Neural cell (in vitro differentiated cells): ENCODE measurements at regions not wholly inside any gene's neighbourhood (a gene's known extent, or its start where the extent isn't known, plus 50 kb on each side); places are given as distances from the start of the nearest gene placed in this dataset.

Experiments
- H2AFZ ChIP-seq: fragments of 200-600, 300-800 bp; sonication (generic), shearing (Covaris generic); 2 replicates; pipeline ENCODE4 v1.6.0; 2014; ENCODE audit warnings: low read depth, mild to moderate bottlenecking, antibody characterized with exemption, low read length, moderate library complexity
- H3F3A ChIP-seq: fragments of 200-600 bp; shearing (Covaris generic); 2 replicates; pipeline ENCODE4 v1.6.1; 2016; ENCODE audit warnings: mild to moderate bottlenecking, moderate library complexity, mixed read lengths, antibody characterized with exemption, low read length; ENCODE audit not compliant: insufficient read depth, poor library complexity, severe bottlenecking
- H3K27ac ChIP-seq: fragments of 200-600, 300-800 bp; sonication (generic), shearing (Covaris generic); 2 replicates; pipeline ENCODE4 v1.5.1; 2014; ENCODE audit warnings: mild to moderate bottlenecking, low read length, moderate library complexity
- H3K27me3 ChIP-seq: fragments of 300-800, 200-600 bp; sonication (generic), shearing (Covaris generic); 2 replicates; pipeline ENCODE4 v1.6.0; 2014; ENCODE audit warnings: mild to moderate bottlenecking, low read depth, low read length, moderate library complexity; ENCODE audit not compliant: insufficient read depth
- H3K36me3 ChIP-seq: fragments of 300-800, 200-600 bp; sonication (generic), shearing (Covaris generic); 2 replicates; pipeline ENCODE4 v1.5.1; 2014; ENCODE audit warnings: mild to moderate bottlenecking, antibody characterized with exemption, low read length, moderate library complexity; ENCODE audit not compliant: insufficient read depth
- H3K4me2 ChIP-seq: fragments of 300-800, 200-600 bp; sonication (generic), shearing (Covaris generic); 2 replicates; pipeline ENCODE4 v1.6.0; 2014; ENCODE audit warnings: mild to moderate bottlenecking, low read length
- H3K4me3 ChIP-seq: fragments of 300-800, 200-600 bp; sonication (generic), shearing (Covaris generic); 2 replicates; pipeline ENCODE4 v1.5.1; 2014; ENCODE audit warnings: mild to moderate bottlenecking, low read length, moderate library complexity
- H3K79me2 ChIP-seq: fragments of 200-600 bp; shearing (Covaris generic); replicated peaks from 2 replicates; pipeline ENCODE4 v1.6.0; 2014; ENCODE audit warnings: mild to moderate bottlenecking, low read length, moderate library complexity; ENCODE audit not compliant: insufficient read depth
- H3K9ac ChIP-seq: fragments of 300-800, 200-600 bp; sonication (generic), shearing (Covaris generic); 2 replicates; pipeline ENCODE4 v1.6.1; 2016; ENCODE audit warnings: mild to moderate bottlenecking, low read length, mixed read lengths
- H3K9me2 ChIP-seq: fragments of 200-600 bp; shearing (Covaris generic); 2 replicates; pipeline ENCODE4 v1.6.1; 2016; ENCODE audit warnings: mild to moderate bottlenecking, low read length, mixed read lengths; ENCODE audit not compliant: insufficient read depth
- H3K9me3 ChIP-seq: fragments of 200-600, 300-800 bp; sonication (generic), shearing (Covaris generic); 2 replicates; pipeline ENCODE4 v1.6.1; 2016; ENCODE audit warnings: mild to moderate bottlenecking, mixed run types, low read length, moderate library complexity, mixed read lengths
- H4K20me1 ChIP-seq: fragments of 200-600 bp; shearing (Covaris generic); 2 replicates; pipeline ENCODE4 v1.6.1; 2016; ENCODE audit warnings: mild to moderate bottlenecking, mixed run types; ENCODE audit not compliant: insufficient read depth
- EP300 ChIP-seq: fragments of 450-650 bp; conservative IDR thresholded peaks from 2 replicates; pipeline ENCODE4 v1.6.1; 2014; ENCODE audit warnings: antibody characterized with exemption, mild to moderate bottlenecking, moderate library complexity; ENCODE audit not compliant: poor library complexity, severe bottlenecking
- EZH2 ChIP-seq: fragments of 200-600, 300-800 bp; shearing (Covaris generic), sonication (generic); IDR thresholded peaks from 2 replicates; pipeline ENCODE4 v1.6.1; 2014; ENCODE audit warnings: antibody characterized with exemption, low read length, borderline replicate concordance, mild to moderate bottlenecking; ENCODE audit not compliant: insufficient read depth, poor library complexity, severe bottlenecking
- MXI1 ChIP-seq: fragments of 450-650 bp; conservative IDR thresholded peaks from 2 replicates; pipeline ENCODE4 v1.6.1; 2014; ENCODE audit warnings: antibody characterized with exemption, mild to moderate bottlenecking; ENCODE audit not compliant: poor library complexity, severe bottlenecking
- POLR2AphosphoS5 ChIP-seq: IDR thresholded peaks from 2 replicates; pipeline ENCODE4 v1.6.1; 2012
- RAD21 ChIP-seq: fragments of 450-650 bp; conservative IDR thresholded peaks from 2 replicates; pipeline ENCODE4 v1.6.1; 2014; ENCODE audit warnings: antibody characterized with exemption, mild to moderate bottlenecking, moderate library complexity
- SMC3 ChIP-seq: fragments of 450-650 bp; conservative IDR thresholded peaks from 2 replicates; pipeline ENCODE4 v1.6.1; 2014; ENCODE audit warnings: antibody characterized with exemption, mild to moderate bottlenecking, moderate library complexity; ENCODE audit not compliant: poor library complexity
- TAF1 ChIP-seq: IDR thresholded peaks from 2 replicates; pipeline ENCODE4 v1.6.1; 2012; ENCODE audit warnings: low read depth
- TF ChIP-seq, protein P1 (sequence below): IDR thresholded peaks from 2 replicates; pipeline ENCODE4 v1.6.1; 2012; ENCODE audit warnings: borderline replicate concordance
- TF ChIP-seq, protein P2 (sequence below): fragments of 450-650 bp; IDR thresholded peaks from 2 replicates; pipeline ENCODE4 v1.5.1; 2014; ENCODE audit warnings: antibody characterized with exemption, mild to moderate bottlenecking, moderate library complexity; ENCODE audit not compliant: poor library complexity, severe bottlenecking

DNA sequence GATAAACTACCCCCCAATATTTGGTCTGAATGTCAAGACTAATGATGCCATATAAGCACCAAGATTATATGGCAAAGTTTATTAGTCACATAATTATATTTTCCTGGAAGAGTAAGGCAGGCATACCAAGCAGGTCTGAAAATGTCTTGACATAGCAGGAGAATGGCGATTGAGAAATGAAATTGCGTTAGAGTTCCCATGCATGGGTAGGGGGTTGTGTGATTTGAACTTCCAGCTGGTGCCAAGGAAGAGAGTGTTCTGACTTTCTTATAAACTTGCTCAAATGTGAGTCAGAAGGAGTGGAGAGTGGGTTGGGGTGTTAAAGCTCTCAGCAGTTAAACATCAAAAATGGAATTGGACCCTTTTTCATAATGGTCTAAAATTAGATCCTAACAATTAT, 1200.6 kb upstream of the ACO1 start:
- no peaks in the 10 kb centered on the region for H3K9me3 ChIP-seq
- no peaks in the 10 kb centered on the region for H3K36me3 ChIP-seq
- no peaks in the 10 kb centered on the region for H4K20me1 ChIP-seq
- TF ChIP-seq SMC3 (no peak), POLR2AphosphoS5 (no peak), TAF1 (no peak), EP300 (no peak), RAD21 (no peak), EZH2 (no peak), MXI1 (no peak)
- TF ChIP-seq, protein P1, sequence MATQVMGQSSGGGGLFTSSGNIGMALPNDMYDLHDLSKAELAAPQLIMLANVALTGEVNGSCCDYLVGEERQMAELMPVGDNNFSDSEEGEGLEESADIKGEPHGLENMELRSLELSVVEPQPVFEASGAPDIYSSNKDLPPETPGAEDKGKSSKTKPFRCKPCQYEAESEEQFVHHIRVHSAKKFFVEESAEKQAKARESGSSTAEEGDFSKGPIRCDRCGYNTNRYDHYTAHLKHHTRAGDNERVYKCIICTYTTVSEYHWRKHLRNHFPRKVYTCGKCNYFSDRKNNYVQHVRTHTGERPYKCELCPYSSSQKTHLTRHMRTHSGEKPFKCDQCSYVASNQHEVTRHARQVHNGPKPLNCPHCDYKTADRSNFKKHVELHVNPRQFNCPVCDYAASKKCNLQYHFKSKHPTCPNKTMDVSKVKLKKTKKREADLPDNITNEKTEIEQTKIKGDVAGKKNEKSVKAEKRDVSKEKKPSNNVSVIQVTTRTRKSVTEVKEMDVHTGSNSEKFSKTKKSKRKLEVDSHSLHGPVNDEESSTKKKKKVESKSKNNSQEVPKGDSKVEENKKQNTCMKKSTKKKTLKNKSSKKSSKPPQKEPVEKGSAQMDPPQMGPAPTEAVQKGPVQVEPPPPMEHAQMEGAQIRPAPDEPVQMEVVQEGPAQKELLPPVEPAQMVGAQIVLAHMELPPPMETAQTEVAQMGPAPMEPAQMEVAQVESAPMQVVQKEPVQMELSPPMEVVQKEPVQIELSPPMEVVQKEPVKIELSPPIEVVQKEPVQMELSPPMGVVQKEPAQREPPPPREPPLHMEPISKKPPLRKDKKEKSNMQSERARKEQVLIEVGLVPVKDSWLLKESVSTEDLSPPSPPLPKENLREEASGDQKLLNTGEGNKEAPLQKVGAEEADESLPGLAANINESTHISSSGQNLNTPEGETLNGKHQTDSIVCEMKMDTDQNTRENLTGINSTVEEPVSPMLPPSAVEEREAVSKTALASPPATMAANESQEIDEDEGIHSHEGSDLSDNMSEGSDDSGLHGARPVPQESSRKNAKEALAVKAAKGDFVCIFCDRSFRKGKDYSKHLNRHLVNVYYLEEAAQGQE: no peak
- TF ChIP-seq, protein P2, sequence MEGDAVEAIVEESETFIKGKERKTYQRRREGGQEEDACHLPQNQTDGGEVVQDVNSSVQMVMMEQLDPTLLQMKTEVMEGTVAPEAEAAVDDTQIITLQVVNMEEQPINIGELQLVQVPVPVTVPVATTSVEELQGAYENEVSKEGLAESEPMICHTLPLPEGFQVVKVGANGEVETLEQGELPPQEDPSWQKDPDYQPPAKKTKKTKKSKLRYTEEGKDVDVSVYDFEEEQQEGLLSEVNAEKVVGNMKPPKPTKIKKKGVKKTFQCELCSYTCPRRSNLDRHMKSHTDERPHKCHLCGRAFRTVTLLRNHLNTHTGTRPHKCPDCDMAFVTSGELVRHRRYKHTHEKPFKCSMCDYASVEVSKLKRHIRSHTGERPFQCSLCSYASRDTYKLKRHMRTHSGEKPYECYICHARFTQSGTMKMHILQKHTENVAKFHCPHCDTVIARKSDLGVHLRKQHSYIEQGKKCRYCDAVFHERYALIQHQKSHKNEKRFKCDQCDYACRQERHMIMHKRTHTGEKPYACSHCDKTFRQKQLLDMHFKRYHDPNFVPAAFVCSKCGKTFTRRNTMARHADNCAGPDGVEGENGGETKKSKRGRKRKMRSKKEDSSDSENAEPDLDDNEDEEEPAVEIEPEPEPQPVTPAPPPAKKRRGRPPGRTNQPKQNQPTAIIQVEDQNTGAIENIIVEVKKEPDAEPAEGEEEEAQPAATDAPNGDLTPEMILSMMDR: no peak
- H3F3A ChIP-seq: no peaks in the 10 kb centered on the region
- H3K27me3 ChIP-seq: no peaks in the 10 kb centered on the region
- H3K9ac ChIP-seq: no peak overlapping the region
- no peak overlapping the region for H3K4me3 ChIP-seq
- H3K4me2 ChIP-seq: no peak overlapping the region
- H3K79me2 ChIP-seq: no peaks in the 10 kb centered on the region
- H2AFZ ChIP-seq: no peak overlapping the region
- no peaks in the 10 kb centered on the region for H3K9me2 ChIP-seq
- no peak overlapping the region for H3K27ac ChIP-seq

DNA sequence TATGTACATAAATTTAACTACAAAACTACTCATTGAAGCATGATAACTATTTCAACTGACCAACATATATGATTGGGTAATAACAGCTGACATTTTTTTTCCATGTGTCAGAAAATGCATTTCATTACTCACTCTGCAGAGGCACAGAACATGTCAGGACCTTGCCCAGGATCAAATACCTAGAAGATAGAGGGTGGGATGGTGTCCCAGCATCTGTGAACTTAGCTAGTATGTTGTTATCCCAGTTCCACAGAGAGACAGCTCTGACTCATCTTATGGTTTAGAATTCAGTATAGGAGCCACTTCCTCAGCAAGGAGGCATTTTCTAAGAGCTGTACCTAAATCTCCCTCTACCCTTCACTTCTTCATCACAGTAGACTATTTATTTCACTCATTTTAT, 1198.6 kb upstream of the ACO1 start:
- H4K20me1 ChIP-seq: no peaks in the 10 kb centered on the region
- H3K9ac ChIP-seq: no peak overlapping the region
- no peak for TF ChIP-seq SMC3
- no peak for TF ChIP-seq RAD21
- no peak for TF ChIP-seq TAF1
- TF ChIP-seq, protein P1: no peak
- no peak for TF ChIP-seq MXI1
- TF ChIP-seq, protein P2: no peak
- TF ChIP-seq EP300: no peak
- TF ChIP-seq POLR2AphosphoS5: no peak
- no peaks in the 10 kb centered on the region for H3K9me3 ChIP-seq
- no peaks in the 10 kb centered on the region for H3K36me3 ChIP-seq
- H3F3A ChIP-seq: no peaks in the 10 kb centered on the region
- H3K27me3 ChIP-seq: no peaks in the 10 kb centered on the region
- no peak overlapping the region for H3K4me2 ChIP-seq
- no peak overlapping the region for H2AFZ ChIP-seq
- no peaks in the 10 kb centered on the region for H3K9me2 ChIP-seq
- H3K4me3 ChIP-seq: no peak overlapping the region
- no peaks in the 10 kb centered on the region for H3K79me2 ChIP-seq
- H3K27ac ChIP-seq: no peak overlapping the region
